ENCODE measurements at regions not wholly inside any gene's neighbourhood (a gene's known extent, or its start where the extent isn't known, plus 50 kb on each side); places are given as distances from the start of the nearest gene placed in this dataset.

- in situ Hi-C loops (cut with HindIII; ENCODE audit: low sequenced_read_pairs), result no loop called here
Measured at GRCh38 chr7:131119381-131119780, 208.3 kb upstream of the MKLN1 start.

DNA sequence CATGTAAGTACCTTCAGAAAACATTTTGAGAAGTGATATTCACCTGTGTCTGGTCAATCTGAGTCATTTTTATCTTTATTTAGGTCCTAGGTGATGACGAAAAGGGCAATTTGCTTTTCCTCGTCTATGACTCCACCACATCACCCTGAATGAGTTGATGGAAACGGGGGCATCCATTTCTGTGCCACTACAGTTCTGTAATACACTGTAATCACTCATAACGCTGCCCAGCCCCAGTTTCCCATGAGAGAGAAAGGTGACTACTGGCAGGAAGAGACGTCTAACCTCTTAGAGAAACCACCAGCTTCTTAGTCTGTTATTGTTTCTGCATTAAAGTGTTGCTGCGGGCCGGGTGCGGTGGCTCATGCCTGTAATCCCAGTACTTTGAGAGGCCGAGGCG, 205.3 kb upstream of the MKLN1 start:
- in situ Hi-C loops (cut with HindIII; ENCODE audit: low sequenced_read_pairs), result loop anchor here (5.0 kb wide), 1 partner anchor 60 kb away; no protein-coding TSS in a partner anchor

GRCh38 chr7:131124001-131124629, 203.6 kb upstream of the MKLN1 start:
- in situ Hi-C loops (cut with HindIII; ENCODE audit: low sequenced_read_pairs), result loop anchor here (5.0 kb wide), 1 partner anchor 58 kb away; no protein-coding TSS in a partner anchor

DNA sequence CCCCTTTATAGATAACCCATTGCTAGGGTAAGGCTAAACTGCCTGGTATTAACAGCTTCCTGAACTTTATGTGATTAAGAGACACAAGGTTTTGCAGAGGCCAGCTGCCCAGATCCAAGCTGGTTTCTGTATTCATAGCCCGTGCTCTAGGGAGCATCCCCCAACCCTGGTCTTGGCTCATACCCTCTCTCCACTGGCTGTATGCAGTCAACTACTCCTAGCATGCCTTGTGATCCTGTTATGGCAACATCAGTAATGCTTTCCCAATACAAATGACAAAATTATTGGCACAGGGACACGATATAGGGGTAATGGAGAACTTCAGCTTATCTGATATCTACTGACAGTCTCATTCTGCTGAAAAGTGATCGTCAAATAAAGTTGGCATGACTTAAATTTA, 202.8 kb upstream of the MKLN1 start:
- in situ Hi-C loops (cut with HindIII; ENCODE audit: low sequenced_read_pairs), result loop anchor here (5.0 kb wide), 1 partner anchor 57 kb away; no protein-coding TSS in a partner anchor

DNA sequence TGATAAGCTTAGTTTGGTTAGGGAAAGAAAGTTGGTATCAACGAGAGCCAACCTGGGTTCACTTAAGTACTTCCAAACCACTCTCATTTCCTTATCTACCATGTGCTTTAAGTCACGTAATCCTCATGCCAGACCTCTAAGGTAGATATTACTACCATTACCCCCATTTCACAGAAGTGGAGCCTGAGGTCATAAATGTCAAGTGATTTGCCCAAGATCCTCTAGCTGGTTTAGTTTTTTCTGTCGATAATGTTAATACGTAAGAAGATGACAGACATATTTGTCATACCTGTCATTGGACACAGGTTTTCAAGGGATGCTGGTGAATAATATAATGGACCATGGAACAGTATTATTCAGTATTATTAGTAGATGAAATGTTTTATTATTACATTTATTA, 197.4 kb upstream of the MKLN1 start:
- in situ Hi-C loops (cut with HindIII; ENCODE audit: low sequenced_read_pairs), result no loop called here

- in situ Hi-C loops (cut with HindIII; ENCODE audit: low sequenced_read_pairs), result no loop called here
Measured at GRCh38 chr7:131131012-131131745, 196.5 kb upstream of the MKLN1 start.

DNA sequence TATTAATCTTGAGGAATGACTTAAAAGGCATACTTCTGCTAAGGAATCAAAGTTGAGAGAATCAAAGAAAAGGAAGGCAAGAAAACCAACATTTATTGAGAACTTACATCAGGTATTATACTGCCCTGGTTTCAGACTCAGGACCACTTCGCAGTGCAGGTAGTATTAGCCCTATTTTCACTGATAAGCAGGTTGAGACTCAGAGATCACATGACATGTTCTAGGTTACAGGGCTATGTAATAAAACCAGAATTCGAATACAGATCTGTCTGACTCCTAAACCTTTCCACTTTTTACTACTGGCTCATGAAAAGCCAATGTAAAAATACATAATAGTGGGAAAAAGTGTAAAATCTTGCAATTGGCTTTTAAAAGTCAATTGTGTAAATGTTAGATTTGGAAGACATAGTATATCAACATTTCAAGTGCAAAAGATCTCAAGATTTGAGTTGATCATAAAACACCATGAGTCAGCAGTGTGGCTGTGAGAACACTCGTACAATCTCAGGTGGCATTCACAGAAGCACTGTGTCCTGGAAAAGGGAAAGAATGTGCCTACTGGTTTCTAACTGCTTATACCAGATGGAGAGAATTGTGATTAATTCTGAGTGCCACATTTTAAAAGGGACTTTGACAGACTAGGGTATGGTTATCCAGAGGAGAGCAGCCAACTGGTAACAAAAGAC, 195.8 kb upstream of the MKLN1 start:
- in situ Hi-C loops (cut with HindIII; ENCODE audit: low sequenced_read_pairs), result no loop called here

DNA sequence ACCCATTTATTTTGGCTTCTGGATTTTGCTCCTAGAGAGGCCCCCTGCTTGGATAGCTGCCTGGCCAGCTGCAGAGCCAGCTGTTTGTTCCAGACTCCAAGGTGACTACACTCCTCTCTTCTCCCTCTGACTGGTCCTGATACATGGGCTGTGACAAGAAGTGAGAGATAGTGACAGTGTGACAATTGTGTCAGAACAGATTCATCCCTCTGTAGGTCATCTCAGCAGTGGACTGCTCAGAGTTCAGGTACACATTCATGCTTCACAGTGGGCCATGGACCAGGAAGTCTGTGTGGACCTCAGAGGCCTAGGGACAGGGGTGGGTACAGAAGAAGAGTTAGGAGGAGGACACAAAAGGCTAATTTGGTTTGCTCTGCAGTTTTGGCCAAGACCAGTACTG, 188.2 kb upstream of the MKLN1 start:
- in situ Hi-C loops (cut with HindIII; ENCODE audit: low sequenced_read_pairs), result no loop called here

DNA sequence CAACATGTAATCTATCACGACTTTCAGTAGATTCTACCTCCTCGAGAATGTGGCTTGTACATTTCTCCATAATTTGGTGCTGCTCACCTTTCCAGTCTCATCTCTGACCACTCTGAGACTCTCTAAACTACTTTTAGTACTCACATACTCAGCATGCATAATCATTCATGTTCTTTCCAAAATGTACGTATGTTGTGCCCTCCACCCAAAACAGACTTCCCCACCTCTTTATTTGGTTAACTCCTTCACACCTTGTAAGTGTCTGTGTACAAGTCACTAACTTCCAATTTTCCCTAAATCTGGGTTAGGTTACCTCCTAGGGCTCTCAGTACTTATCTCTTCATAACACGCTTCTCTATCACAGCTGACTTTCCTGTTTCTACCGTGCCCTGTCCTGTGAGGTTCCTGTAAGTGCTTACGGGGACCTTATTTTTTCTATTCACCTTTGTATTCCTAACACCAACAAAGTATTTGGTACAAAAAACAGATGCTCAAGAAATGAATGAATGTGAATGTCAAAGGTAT, 186.2 kb upstream of the MKLN1 start:
- in situ Hi-C loops (cut with HindIII; ENCODE audit: low sequenced_read_pairs), result no loop called here

GRCh38 chr7:131143869-131144268, 183.8 kb upstream of the MKLN1 start:
- in situ Hi-C loops (cut with HindIII; ENCODE audit: low sequenced_read_pairs), result no loop called here

- in situ Hi-C loops (cut with HindIII; ENCODE audit: low sequenced_read_pairs), result no loop called here
Measured at GRCh38 chr7:131145026-131145425, 182.7 kb upstream of the MKLN1 start.

- in situ Hi-C loops (cut with HindIII; ENCODE audit: low sequenced_read_pairs), result no loop called here
Measured at GRCh38 chr7:131145770-131146169, 181.9 kb upstream of the MKLN1 start.

DNA sequence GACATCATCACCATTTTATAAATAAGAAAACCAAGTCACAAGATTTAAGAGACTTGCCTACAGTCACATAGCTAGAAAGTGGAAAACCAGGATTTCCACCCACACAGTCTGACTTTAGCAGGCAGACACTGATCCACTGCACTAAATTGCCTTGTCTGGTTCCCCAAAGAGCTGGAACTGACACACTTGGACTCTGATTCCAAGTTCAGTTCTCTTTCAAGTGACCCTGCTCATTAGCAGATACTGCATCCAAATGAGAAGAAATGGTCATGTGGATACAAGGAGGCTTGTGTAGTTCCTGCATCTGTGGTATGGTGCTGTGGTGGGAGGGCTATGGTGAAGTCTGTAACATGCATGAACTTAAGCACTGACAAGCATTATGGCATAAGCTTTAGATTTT, 180.1 kb upstream of the MKLN1 start:
- in situ Hi-C loops (cut with HindIII; ENCODE audit: low sequenced_read_pairs), result no loop called here

- in situ Hi-C loops (cut with HindIII; ENCODE audit: low sequenced_read_pairs), result no loop called here
Measured at GRCh38 chr7:131148258-131148657, 179.4 kb upstream of the MKLN1 start.

DNA sequence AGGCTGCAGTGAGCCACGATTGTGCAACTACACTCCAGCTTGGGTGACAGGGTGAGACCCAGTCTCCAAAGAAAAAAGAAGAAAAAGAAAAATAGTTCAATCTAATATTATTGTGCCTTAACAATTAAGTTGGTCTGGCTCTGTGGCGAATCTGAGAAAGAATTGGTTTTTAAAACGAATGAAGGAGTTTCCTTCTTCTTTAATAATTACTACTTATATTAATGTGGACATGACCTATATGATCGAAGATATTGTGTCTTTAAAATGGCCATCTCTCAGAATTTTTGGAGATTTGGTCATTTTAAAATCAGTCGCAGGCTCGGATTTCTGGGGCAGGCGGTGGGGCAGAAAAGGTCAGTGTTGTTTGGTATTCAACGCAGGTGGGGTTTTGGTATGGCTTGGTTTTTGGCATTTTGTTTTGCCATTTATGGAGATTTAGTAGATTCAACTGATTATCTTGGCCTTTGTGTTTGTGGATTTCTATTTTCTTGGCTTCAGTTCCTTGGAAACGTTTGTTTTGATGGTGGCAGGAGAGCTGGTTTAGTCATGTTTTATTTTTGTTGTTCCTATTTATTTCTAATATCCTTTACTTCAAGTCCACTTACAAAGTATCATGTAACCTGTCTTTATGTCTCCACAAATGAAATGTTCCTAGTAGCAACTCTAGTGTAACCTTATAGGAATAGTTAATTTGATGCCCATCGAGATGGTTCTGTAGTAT, 178.8 kb upstream of the MKLN1 start:
- in situ Hi-C loops (cut with HindIII; ENCODE audit: low sequenced_read_pairs), result no loop called here

DNA sequence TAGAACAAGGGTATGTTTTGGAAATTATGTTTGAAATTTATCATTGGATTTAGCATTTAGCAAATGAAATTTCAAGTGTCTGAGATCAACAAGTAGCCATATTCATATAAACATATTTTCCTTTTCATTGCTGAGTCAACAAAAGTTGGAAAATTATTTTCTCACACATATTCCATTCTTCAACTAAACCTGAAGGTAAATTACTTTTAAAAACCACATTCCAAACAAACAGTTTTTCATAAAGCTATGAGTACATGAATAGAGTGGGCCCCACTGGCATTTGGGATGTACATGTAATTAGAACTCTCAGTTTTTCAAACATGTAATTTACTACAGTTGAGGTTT, 178.3 kb upstream of the MKLN1 start:
- in situ Hi-C loops (cut with HindIII; ENCODE audit: low sequenced_read_pairs), result no loop called here

DNA sequence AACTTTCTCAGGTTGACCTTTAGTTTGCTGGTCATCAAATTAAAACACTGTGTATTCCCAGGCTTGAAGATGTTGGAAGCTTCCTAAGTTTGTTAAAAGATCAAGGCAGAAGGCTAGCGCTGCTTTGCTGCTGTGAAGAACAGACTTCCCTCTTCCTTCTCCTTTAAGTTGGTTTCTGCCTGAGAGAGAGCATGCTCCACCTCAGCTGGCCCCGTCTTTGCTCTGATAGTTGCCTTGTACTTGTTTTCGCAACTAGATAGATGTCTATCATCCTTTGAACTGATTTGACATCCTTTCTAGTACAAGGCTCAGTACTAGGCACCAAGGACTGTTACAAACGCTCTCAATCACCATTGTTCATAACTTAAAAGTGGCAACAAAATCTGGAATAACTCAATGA, 177.8 kb upstream of the MKLN1 start:
- in situ Hi-C loops (cut with HindIII; ENCODE audit: low sequenced_read_pairs), result no loop called here

- in situ Hi-C loops (cut with HindIII; ENCODE audit: low sequenced_read_pairs), result no loop called here
Measured at GRCh38 chr7:131151034-131151433, 176.6 kb upstream of the MKLN1 start.

DNA sequence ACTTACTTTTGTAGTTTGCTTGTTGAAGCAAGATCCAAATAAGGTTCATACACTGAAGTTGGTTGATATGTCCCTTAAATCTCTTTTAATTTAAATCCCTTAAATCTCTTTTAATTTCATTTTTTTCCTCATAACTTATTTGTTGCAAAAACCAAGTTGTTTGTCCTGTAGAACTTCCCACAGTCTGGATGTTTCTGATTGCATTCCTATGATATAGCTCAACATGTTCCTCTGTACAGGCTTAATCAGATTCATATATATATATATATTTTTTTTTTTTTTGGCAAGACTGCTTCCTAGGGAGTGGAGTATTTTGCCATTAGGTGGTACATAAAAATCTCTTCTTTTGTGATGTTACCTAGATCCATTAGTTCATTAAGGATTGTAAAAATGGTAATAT, 174.9 kb upstream of the MKLN1 start:
- in situ Hi-C loops (cut with HindIII; ENCODE audit: low sequenced_read_pairs), result no loop called here

- in situ Hi-C loops (cut with HindIII; ENCODE audit: low sequenced_read_pairs), result no loop called here
Measured at GRCh38 chr7:131154380-131154779, 173.3 kb upstream of the MKLN1 start.

DNA sequence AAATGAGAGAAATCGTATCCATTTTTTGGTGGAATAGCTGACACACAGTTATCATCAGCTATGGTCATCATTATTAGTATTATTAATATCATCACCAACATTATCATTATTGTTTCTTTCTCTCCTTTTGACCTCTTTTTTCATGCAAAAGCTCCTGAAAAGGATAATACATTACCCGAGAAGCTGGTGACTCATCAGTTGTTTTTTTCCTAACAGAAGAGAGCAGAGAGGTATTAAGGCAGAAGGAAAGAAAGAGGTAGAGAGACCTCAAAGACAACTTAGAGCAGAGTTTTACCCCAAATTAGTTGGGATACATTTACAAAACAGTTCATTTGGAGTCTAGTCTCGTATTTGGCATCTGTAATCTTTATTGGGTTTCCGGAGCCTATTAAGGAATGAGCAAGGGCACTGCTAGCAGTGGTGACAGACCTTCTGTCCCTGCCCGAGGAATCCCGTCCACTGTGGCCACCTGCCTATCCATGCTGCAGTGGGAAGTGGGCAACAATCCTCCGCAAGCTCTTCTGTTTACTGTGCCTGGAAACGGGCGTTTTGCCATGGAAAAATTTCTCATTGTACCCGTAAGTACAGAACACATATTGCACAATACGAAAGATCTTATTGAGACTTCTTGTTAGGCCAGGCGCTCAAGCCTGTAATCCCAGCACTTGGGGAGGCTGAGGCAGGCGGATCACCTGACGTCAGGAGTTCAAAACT, 170.0 kb upstream of the MKLN1 start:
- in situ Hi-C loops (cut with HindIII; ENCODE audit: low sequenced_read_pairs), result no loop called here

Data from endothelial cell of hepatic sinusoid (primary cell).